Muscle layer of duodenum (tissue), 2 donors: ENCODE measurements at regions not wholly inside any gene's neighbourhood (a gene's known extent, or its start where the extent isn't known, plus 50 kb on each side); places are given as distances from the start of the nearest gene placed in this dataset.

ENCODE experiments used
- H3K27ac ChIP-seq: one replicate; pipeline ENCODE4 v1.7.0; 2013; ENCODE audit warnings: mild to moderate bottlenecking, low read length
- H3K27me3 ChIP-seq: one replicate; pipeline ENCODE4 v1.7.0; 2013; ENCODE audit warnings: low read depth, mild to moderate bottlenecking, control low read depth, low read length
- H3K36me3 ChIP-seq, 2 donors: one replicate each; pipeline ENCODE4 v1.7.0; 2013; ENCODE audit warnings: low read length in 2 of 2, control low read depth in 1 of 2, mild to moderate bottlenecking in 1 of 2; ENCODE audit not compliant: insufficient read depth in 2 of 2, control insufficient read depth in 1 of 2
- H3K4me1 ChIP-seq, 2 donors: one replicate each; pipeline ENCODE4 v1.7.0; 2013; ENCODE audit warnings: low read length in 2 of 2, mild to moderate bottlenecking in 2 of 2, control low read depth in 1 of 2, moderate library complexity in 1 of 2; ENCODE audit not compliant: insufficient read depth in 2 of 2, control insufficient read depth in 1 of 2
- H3K4me3 ChIP-seq, 2 donors: one replicate each; pipeline ENCODE4 v1.7.0; 2013; ENCODE audit warnings: low read length in 2 of 2, low read depth in 1 of 2, mild to moderate bottlenecking in 1 of 2
- H3K9me3 ChIP-seq, 2 donors: one replicate each; pipeline ENCODE4 v1.7.0; 2013; ENCODE audit warnings: low read length in 2 of 2, control low read depth in 1 of 2, mild to moderate bottlenecking in 1 of 2; ENCODE audit not compliant: control insufficient read depth in 1 of 2
- donor health status: healthy.

GRCh38 chr3:29226706-29227105 is 54.2 kb upstream of the RBMS3 start:
- Histone ChIP-seq H3K9me3 (no peaks in the 10 kb centered on the region), H3K4me1 (no peaks in the 10 kb centered on the region), H3K36me3 (no peaks in the 10 kb centered on the region), H3K27me3 (no peaks in the 10 kb centered on the region), H3K4me3 (no peak overlapping the region), H3K27ac (no peak overlapping the region)

DNA sequence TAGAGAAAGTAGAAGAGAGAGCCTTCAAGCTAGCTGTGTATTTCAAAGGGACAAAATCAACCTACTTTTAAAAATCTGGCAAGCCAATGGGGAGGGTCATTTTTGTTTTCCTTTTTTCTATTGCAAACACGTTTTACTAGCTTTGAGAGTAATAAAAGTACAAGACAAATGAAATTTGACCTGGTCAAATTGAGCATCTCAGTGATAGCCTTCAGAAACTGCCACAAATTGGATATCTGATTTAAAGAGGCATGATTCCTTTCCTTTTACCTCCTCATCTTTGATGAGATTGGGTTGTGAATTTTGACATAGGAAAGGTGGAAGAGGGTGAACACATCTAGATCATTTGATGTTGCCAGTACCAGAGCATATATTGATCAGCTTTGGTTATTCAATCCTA is 53.6 kb upstream of the RBMS3 start:
- Histone ChIP-seq H3K9me3 (no peaks in the 10 kb centered on the region), H3K27me3 (no peaks in the 10 kb centered on the region), H3K36me3 (no peaks in the 10 kb centered on the region)

More for the DNA sequence above, 53.6 kb upstream of the RBMS3 start:
- Histone ChIP-seq H3K4me3 (no peak overlapping the region), H3K27ac (no peak overlapping the region), H3K4me1 (no peaks in the 10 kb centered on the region)
